ENCODE measurements at regions not wholly inside any gene's neighbourhood (a gene's known extent, or its start where the extent isn't known, plus 50 kb on each side); places are given as distances from the start of the nearest gene placed in this dataset.
A peak's percentile ranks its signal among the peaks of the same experiment; 100 is the strongest.
"Not testable (repeated sequence)": the region's sequence is repeated elsewhere in the genome, so short reads cannot be mapped to it uniquely, and the experiment has no call there.

GRCh38 chr9:42931045-42931444 is 747.6 kb downstream of the SPATA31A6 start:
- not testable (repeated sequence) for DNase-seq (ENCODE audit: low read depth, low spot score)

DNA sequence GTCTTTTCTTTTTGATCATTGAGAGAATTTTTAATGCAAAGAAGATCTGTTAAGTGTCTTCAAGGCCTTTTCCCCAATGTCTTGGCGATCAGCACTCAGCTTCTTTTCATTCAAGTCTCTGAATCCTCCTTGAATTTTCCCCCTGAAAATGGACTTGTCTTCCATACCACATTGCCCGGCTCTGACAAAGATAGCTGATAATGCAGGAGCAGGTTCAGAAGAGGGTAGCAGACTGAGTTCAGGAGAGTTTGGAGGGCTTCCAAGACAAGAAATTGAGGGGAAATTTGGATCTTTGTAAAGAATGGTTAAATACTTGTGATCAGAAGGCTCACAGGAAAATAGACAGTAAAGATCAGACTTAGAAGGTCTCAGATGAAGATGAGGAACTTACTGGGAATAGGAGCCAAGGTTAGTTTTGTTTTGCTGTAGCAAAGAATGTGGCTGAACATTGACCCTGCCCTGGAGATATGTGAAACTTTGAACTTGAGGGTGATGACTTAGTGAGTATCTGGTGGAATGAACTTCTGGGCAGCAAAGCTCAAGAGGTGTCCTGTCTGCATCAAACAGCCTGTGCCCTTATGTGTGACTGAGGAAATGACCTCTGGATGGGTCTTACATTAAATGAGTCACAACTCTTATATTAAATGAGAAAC is 754.2 kb downstream of the SPATA31A6 start:
- not testable (repeated sequence) for DNase-seq (ENCODE audit: low read depth, low spot score)

DNA sequence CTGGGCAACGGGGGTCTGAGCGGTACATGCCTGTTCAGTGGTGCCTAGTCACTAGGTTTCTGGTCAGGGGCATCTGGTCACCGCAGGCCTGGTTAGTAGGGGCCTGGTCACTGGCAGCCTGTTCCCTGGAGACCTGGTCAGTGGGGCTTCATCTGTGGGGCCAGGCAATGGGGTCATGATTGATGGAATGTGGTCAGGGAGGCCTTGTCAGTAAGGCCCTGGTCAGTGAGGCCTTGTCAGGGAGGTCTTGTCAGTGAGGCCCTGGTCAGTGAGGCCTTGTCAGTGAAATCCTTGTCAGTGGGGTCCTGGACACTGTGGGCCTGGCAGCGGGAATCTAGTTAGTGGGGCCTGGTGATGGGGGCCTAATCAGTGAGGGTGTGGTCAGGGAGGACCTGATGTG is 763.6 kb downstream of the SPATA31A6 start:
- DNase-seq (ENCODE audit: low read depth, low spot score): peak; percentile 1

DNA sequence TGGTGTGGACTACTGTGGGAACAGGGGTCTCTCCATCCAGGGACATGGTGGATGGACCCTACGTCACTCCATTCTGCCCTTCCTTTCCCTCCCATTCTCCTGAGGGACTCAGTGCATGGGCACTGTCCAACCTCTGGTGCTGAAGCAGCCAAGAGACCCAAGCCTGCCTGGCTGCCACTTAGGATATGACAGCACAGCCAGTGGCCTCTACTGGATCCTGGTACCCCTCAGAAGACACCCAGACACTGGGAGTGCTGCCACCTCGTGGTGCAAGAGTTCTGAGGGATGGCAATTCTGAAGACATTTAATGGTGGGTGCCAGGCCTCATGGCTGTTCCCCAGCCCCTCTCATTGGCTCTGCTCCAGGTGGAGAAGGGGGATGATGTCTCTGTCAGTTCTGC is 767.8 kb downstream of the SPATA31A6 start:
- not testable (repeated sequence) for DNase-seq (ENCODE audit: low read depth, low spot score)

GRCh38 chr9:42965155-42965554 is 781.7 kb downstream of the SPATA31A6 start:
- DNase-seq (ENCODE audit: low read depth, low spot score): not testable (repeated sequence)

DNA sequence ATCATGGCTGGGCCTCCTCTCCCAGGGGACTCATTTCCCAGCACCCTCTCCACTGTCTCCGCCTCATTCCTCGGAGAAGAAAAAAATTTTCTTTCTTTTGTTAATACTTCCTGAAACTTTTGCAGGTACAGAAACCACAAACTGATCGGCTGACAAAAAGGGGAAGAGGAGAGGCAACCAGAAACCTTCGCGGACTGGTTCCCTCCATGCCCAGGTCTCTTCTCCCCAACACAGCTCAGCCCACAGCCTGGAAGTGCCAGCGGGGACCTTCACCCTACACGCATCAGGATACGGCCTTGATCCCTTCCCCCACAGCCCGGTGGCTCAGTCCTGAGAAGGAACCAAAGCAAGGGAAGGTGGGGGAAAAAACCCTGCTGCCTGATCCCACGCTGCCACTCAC is 788.4 kb downstream of the SPATA31A6 start:
- not testable (repeated sequence) for DNase-seq (ENCODE audit: low read depth, low spot score)

GRCh38 chr9:42974725-42975124 is 791.3 kb downstream of the SPATA31A6 start:
- DNase-seq (ENCODE audit: low read depth, low spot score): not testable (repeated sequence)

GRCh38 chr9:42984761-42985160 is 801.3 kb downstream of the SPATA31A6 start:
- DNase-seq (ENCODE audit: low read depth, low spot score): not testable (repeated sequence)

Data from pulmonary artery endothelial cell (primary cell).